Islet precursor cell (in vitro differentiated cells): ENCODE measurements at regions not wholly inside any gene's neighbourhood (a gene's known extent, or its start where the extent isn't known, plus 50 kb on each side); places are given as distances from the start of the nearest gene placed in this dataset.
"Not testable (repeated sequence)": the region's sequence is repeated elsewhere in the genome, so short reads cannot be mapped to it uniquely, and the experiment has no call there.

Experiments
- DNase-seq: peaks from one replicate; pipeline ENCODE4 v3.0.0-alpha.2; 2018

GRCh38 chr1:14420686-14421085 is 177.8 kb upstream of the KAZN start:
- peak; percentile 23 for DNase-seq

- no peak for DNase-seq
These were observed 177.0 kb upstream of the KAZN start for GRCh38 chr1:14421295-14421976.

GRCh38 chr1:14421977-14422609 is 176.4 kb upstream of the KAZN start:
- peak; percentile 9 for DNase-seq

- DNase-seq: peak; percentile 36
These were observed 174.0 kb upstream of the KAZN start for GRCh38 chr1:14424325-14425002.

- DNase-seq: peak; percentile 5
These were observed 171.6 kb upstream of the KAZN start for GRCh38 chr1:14426854-14427253.

- DNase-seq: no peak
These were observed 168.9 kb upstream of the KAZN start for GRCh38 chr1:14429577-14429976.

- not testable (repeated sequence) for DNase-seq
These were observed 165.8 kb upstream of the KAZN start for GRCh38 chr1:14432728-14433127.

- peak; percentile 74 for DNase-seq
These were observed 163.0 kb upstream of the KAZN start for GRCh38 chr1:14435368-14436023.

- no peak for DNase-seq
These were observed 161.0 kb upstream of the KAZN start for GRCh38 chr1:14437417-14437918.

GRCh38 chr1:14438127-14438769 is 160.2 kb upstream of the KAZN start:
- DNase-seq: no peak

GRCh38 chr1:14439015-14439414 is 159.5 kb upstream of the KAZN start:
- DNase-seq: no peak

GRCh38 chr1:14440166-14440565 is 158.3 kb upstream of the KAZN start:
- no peak for DNase-seq

GRCh38 chr1:14440731-14441130 is 157.8 kb upstream of the KAZN start:
- DNase-seq: no peak

- DNase-seq: no peak
These were observed 157.2 kb upstream of the KAZN start for GRCh38 chr1:14441302-14441741.

GRCh38 chr1:14442669-14443068 is 155.8 kb upstream of the KAZN start:
- no peak for DNase-seq

GRCh38 chr1:14443164-14443787 is 155.2 kb upstream of the KAZN start:
- DNase-seq: peak; percentile 59

- no peak for DNase-seq
These were observed 147.3 kb upstream of the KAZN start for GRCh38 chr1:14451217-14451616.

- DNase-seq: no peak
These were observed 145.9 kb upstream of the KAZN start for GRCh38 chr1:14452551-14452950.

- DNase-seq: no peak
These were observed 138.3 kb upstream of the KAZN start for GRCh38 chr1:14460173-14460572.

GRCh38 chr1:14462851-14463250 is 135.6 kb upstream of the KAZN start:
- DNase-seq: no peak

- no peak for DNase-seq
These were observed 132.5 kb upstream of the KAZN start for GRCh38 chr1:14466006-14466405.

GRCh38 chr1:14467112-14467511 is 131.4 kb upstream of the KAZN start:
- no peak for DNase-seq
